Skeletal muscle cell (primary cell): ENCODE measurements at regions not wholly inside any gene's neighbourhood (a gene's known extent, or its start where the extent isn't known, plus 50 kb on each side); places are given as distances from the start of the nearest gene placed in this dataset.

ENCODE experiments used
- DNase-seq: peaks from one replicate; pipeline ENCODE4 v3.0.0-alpha.2; 2010; ENCODE audit warnings: low read depth
- H3K4me3 ChIP-seq: 2 replicates; pipeline ENCODE4 v1.5.1; 2011; ENCODE audit warnings: low read depth, mild to moderate bottlenecking, control low read depth, low read length, moderate library complexity

DNA sequence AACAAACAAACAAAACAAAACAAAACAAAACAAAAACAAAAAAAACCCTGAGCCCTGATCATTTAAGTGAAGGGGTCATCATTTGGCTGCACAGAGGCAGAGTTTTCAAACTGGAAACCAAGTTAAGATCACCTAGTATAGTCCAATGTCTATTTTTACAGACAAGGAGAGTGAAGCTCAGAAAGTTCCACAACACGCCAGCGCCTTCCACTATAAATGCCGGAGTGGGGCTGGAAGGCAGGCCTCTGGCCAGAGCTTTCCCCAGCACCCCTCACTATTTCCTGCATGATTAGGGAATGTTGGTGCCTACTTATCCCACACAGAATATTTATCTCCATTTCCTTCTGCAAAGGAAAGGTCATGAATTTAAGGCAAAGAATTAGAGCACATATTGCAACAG lies 319.7 kb upstream of the WWC1 start:
- no peak for DNase-seq

DNA sequence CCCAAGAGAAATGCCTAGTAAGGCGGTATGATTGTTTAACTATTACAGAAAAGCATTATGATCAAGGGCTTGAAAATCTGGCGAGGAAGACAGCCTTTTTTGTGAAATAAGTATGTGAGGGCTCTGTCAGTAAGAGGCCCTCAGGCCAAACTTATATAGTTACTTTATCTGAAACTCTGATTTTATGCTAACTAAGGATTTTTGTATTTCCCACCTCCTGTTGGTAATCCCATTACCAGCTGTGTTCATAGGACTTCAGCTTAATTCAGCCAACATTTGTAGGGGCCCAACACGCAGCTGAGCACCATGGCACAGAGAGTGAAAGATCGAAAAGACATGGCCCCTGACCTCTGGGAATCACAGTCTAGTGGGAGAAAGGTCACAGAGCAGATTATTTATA lies 318.3 kb upstream of the WWC1 start:
- H3K4me3 ChIP-seq: no peak overlapping the region
- no peak for DNase-seq

More for the DNA sequence above, 319.7 kb upstream of the WWC1 start:
- no peak overlapping the region for H3K4me3 ChIP-seq

DNA sequence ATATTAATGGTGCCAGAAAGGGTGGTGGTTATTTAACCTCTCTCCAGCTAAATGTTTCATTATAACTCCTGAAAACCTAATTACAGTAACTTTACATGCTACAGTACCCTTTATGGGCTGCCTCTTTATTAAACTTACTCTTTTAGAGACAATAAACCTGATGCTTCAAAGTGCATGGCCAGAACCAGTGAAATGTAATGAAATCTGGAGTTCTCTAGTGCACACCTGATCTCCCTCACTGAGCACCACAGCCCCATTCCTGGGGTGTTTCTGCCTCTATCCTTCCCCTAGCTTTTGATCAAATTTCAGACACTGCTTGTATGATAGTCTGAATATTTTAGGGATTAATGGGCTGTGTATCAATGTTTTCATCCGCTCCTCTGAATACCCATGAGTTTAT lies 306.5 kb upstream of the WWC1 start:
- no peak overlapping the region for H3K4me3 ChIP-seq
- DNase-seq: no peak

GRCh38 chr5:167985373-167985772 lies 306.1 kb upstream of the WWC1 start:
- DNase-seq: no peak
- H3K4me3 ChIP-seq: no peak overlapping the region

- DNase-seq: no peak
- H3K4me3 ChIP-seq: no peak overlapping the region
Observed at GRCh38 chr5:167987490-167988280, 303.8 kb upstream of the WWC1 start.

DNA sequence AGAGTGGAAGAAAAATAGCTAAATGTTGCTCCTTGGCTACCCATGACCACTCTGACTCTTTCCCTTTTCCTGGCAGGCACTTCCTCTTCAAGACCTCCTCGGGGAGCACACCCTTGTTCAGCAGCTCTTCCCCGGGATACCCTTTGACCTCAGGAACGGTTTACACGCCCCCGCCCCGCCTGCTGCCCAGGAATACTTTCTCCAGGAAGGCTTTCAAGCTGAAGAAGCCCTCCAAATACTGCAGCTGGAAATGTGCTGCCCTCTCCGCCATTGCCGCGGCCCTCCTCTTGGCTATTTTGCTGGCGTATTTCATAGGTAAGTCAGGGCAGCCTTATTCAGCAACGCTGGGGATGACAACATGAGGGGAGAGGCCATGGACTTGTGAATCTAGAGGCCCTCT lies 298.6 kb upstream of the WWC1 start:
- no peak overlapping the region for H3K4me3 ChIP-seq
- DNase-seq: no peak

- DNase-seq: no peak
- no peak overlapping the region for H3K4me3 ChIP-seq
Observed at GRCh38 chr5:167993771-167994170, 297.7 kb upstream of the WWC1 start.

DNA sequence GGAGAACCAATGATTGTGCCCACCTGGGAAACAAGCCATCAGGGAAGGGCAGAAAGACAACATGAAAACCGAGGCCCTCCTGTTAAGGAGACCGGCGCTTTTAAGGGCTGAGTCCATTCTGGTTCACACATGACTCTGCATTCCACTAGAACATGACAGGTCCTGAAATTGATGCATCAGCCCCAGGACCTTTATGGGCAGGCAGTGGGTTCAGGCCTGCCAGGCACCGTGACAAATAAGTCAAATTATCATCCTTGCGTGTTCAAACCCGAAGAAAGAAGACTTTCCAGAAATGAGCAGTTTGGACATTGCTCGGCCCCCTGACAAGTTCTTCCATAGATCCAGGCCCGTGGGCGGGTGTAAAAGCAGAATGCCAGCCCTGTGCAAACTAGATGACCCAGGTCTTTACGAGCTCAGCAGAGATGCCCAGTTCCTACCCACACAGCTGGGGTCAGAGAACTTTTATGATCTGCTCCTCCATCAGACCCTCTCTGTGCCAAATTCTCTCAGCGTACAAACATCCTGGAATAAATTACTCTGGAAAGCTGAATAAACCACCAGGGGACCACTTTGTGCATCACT lies 295.5 kb upstream of the WWC1 start:
- no peak for DNase-seq

GRCh38 chr5:167998148-167998767 lies 293.2 kb upstream of the WWC1 start:
- H3K4me3 ChIP-seq: no peak overlapping the region
- no peak for DNase-seq

More for the DNA sequence above, 295.5 kb upstream of the WWC1 start:
- no peak overlapping the region for H3K4me3 ChIP-seq

DNA sequence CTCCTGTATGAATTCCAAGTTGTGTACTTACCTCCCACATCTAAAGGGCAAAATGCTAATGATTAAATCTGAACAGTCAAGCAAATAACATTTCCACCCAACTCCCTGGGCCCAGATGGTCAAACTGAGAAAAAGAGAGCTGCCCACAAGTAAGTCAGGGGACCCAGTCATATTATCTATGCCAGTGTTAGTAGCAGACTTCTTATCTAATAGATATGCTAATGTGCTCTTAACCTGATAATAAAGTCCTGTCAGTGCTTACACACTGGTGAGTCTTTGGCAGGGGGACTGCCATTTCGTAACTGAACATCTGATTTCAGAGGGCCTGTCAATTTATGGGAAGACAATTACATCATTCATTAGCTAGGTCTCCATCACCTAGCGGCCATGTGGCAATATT lies 292.3 kb upstream of the WWC1 start:
- H3K4me3 ChIP-seq: no peak overlapping the region
- DNase-seq: no peak

DNA sequence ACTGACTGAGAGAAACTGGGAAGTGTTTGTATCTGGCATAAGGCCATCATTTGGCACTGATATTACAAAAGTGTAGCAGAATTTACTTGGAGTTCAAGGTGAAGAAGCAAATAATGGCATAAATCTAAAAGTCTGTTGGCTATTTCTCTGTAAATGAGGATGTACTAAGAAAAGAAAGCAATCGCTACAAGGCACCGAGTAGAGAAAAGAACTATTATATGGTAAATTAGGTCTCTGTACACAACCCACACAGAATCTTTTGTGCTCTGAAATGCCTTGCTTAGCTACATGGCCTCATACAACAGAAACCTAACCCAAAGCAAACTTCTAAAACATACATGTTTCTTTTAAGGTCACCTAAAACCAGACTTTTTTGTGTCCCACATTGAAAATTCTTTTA lies 290.1 kb upstream of the WWC1 start:
- H3K4me3 ChIP-seq: no peak overlapping the region
- no peak for DNase-seq

- no peak overlapping the region for H3K4me3 ChIP-seq
- DNase-seq: peak; percentile 38
Observed at GRCh38 chr5:168002116-168002515, 289.3 kb upstream of the WWC1 start.

- no peak for DNase-seq
- H3K4me3 ChIP-seq: no peak overlapping the region
Observed at GRCh38 chr5:168005093-168005492, 286.4 kb upstream of the WWC1 start.

DNA sequence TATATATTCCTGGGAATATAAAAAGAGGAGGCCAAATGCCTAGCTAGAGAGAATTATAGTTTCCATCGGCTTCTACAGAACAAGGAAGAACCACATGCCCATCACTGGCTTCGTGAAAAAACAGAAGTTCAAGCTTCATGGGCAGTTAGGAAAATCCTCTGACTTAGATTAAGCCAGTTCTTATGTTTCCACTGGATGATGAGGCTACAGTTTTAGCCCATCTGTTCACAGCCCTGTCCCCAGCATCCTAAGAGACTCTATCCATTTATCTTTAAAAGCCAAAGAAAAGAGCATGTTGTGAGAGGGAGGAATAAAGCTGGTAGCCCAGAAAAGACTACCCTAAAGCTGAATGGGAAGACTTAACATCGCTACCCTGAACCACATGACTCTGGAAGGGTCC lies 285.5 kb upstream of the WWC1 start:
- no peak overlapping the region for H3K4me3 ChIP-seq

DNA sequence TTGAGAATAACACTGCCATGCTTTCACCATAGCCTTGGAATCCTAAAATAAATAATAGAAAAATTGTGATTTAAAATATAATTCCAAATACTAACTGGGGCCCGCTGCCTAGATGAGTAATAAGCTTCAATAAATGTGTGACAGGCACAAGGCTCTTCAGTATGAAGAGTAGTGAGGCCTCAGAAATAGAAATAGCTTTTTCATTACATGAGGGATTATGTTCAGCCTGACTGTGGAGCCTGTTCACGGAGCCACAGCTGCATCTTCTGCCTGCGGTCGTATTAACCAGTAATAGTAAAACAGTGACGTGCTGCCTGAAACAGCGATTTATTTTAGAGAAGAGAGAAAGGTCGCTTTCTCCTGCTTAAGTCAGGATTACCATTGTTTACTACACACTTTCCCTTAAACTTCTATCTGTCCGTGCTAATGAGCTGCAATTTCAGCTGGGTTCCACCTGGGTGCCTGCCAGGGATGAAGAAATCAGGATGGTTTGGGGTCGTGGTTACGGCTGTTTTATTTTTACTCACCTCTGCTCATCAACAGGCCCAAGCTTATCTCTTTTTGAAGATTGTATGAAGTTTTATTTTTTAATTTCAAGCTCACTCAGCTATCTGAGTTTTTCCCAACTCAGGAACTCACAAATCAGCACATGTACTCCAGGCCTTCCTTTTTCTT lies 284.9 kb upstream of the WWC1 start:
- no peak for DNase-seq
- H3K4me3 ChIP-seq: no peak overlapping the region

More for the DNA sequence above, 285.5 kb upstream of the WWC1 start:
- DNase-seq: no peak

GRCh38 chr5:168007286-168007685 lies 284.2 kb upstream of the WWC1 start:
- no peak for DNase-seq
- H3K4me3 ChIP-seq: no peak overlapping the region

DNA sequence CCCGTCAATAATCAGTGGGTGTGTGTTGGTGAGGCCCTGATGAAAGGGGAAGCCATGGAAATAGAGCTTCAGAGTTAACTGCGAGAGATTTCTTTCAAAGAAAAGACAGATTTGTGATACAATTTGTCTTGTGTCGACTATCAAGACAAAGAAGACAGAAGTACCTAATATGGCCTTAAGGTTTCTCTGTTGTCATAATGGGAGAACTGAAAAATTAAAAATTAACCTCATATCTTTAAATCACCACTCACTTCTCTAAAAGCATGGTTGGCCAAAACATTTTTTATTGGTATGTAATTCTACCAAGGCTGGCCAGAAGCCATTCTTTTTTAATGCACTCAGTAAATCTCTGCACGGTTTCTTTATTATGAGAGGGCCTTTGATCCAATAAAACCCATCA lies 282.9 kb upstream of the WWC1 start:
- DNase-seq: no peak
- H3K4me3 ChIP-seq: no peak overlapping the region

DNA sequence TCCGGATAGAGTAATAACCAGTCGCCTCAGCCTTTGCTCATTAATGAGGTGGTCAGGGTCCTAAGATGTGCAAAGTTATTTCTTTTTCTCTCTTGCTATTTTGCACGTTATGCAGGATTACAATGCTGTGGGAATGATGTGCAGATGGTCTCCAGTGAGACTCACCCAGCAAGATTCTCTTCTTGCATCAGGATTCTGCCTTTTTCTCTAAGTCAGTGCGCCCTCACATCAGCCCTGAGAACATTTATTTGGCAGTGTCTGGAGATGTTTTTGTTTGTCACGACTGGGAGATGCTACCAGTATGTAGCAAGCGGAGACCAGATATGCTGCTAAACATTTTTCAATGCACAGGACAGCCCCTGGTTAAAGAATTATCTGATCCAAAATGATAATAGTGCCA lies 280.3 kb upstream of the WWC1 start:
- DNase-seq: no peak
- H3K4me3 ChIP-seq: no peak overlapping the region

DNA sequence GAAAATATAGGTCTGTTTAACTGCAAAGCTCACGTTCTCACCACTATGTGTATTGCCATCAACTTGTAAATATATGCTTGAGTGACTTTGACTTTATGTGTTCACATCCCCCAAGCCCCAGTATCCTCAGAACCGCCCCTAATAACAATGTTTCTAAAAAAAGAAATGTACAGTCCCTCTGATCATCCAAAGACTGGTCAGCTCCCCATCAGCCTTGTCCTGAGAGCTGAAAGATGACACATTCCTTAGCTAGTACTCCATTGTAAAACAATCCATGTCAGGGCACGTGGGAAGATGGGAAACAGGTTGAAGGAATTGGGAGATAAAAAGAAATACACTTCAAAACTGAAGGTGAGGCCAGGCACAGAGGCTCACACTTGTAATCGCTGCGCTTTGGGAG lies 279.4 kb upstream of the WWC1 start:
- no peak for DNase-seq
- H3K4me3 ChIP-seq: no peak overlapping the region

DNA sequence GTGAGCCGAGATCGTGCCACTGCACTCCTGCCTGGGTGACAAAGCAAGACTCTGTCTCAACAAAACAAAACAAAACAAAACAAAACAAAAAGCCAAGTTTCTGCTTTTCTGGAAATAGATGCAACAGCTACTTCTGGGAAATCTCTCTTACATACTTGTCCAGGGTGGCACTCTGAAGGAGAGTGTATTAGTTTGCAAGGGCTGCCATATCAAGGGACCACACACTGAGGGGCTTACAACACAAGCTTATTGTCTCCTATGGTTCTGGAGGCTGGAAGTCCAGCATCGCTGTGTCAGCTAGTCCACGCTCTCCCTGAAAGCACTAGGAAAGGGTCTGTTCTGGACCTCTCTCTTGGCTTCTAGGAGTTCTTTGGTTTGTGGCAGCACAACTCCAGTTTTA lies 277.9 kb upstream of the WWC1 start:
- DNase-seq: no peak
- no peak overlapping the region for H3K4me3 ChIP-seq
